Hippocampal formation (tissue), 2 donors: ENCODE measurements at regions not wholly inside any gene's neighbourhood (a gene's known extent, or its start where the extent isn't known, plus 50 kb on each side); places are given as distances from the start of the nearest gene placed in this dataset.

Experiments used
- DNase-seq, 2 donors: peaks; one replicate each; lab custom pipeline; 2025; lab: John Stamatoyannopoulos, UW

GRCh38 chr15:70185251-70185711 lies 87.6 kb upstream of the TLE3 start:
- DNase-seq = no peak

- no peak for DNase-seq
Measured at GRCh38 chr15:70182858-70183695, 85.4 kb upstream of the TLE3 start.

GRCh38 chr15:70181626-70182255 lies 84.0 kb upstream of the TLE3 start:
- no peak for DNase-seq

- DNase-seq = no peak
Measured at GRCh38 chr15:70180186-70180875, 82.6 kb upstream of the TLE3 start.

- DNase-seq = no peak
Measured at GRCh38 chr15:70179309-70179892, 81.7 kb upstream of the TLE3 start.

GRCh38 chr15:70178335-70179084 lies 80.8 kb upstream of the TLE3 start:
- DNase-seq = no peak

- no peak for DNase-seq
Measured at GRCh38 chr15:70172566-70173225, 75.0 kb upstream of the TLE3 start.

GRCh38 chr15:70172124-70172523 lies 74.4 kb upstream of the TLE3 start:
- no peak for DNase-seq

GRCh38 chr15:70171256-70171886 lies 73.7 kb upstream of the TLE3 start:
- no peak for DNase-seq

- no peak for DNase-seq
Measured at GRCh38 chr15:70170096-70170699, 72.5 kb upstream of the TLE3 start.

- no peak for DNase-seq
Measured at GRCh38 chr15:70169147-70169546, 71.4 kb upstream of the TLE3 start.

- no peak for DNase-seq
Measured at GRCh38 chr15:70167155-70167554, 69.4 kb upstream of the TLE3 start.

GRCh38 chr15:70166506-70167087 lies 68.9 kb upstream of the TLE3 start:
- no peak for DNase-seq

GRCh38 chr15:70165716-70166284 lies 68.1 kb upstream of the TLE3 start:
- DNase-seq = no peak

- DNase-seq = no peak
Measured at GRCh38 chr15:70164910-70165715, 67.4 kb upstream of the TLE3 start.

GRCh38 chr15:70164156-70164900 lies 66.6 kb upstream of the TLE3 start:
- no peak for DNase-seq

- DNase-seq = no peak
Measured at GRCh38 chr15:70160803-70161565, 63.3 kb upstream of the TLE3 start.
